Keratinocyte (primary cell): ENCODE measurements at regions not wholly inside any gene's neighbourhood (a gene's known extent, or its start where the extent isn't known, plus 50 kb on each side); places are given as distances from the start of the nearest gene placed in this dataset.

Source experiments
- DNase-seq: peaks from one replicate; pipeline ENCODE4 v3.0.0-alpha.2; 2011; ENCODE audit warnings: low read depth, missing footprints, low spot score
- FAIRE-seq: peaks from 2 replicates; lab custom pipeline; 2011; peaks lifted over from hg19 to GRCh38; lab: Jason Lieb, UNC
- H2AFZ ChIP-seq: 2 replicates; pipeline ENCODE4 v1.6.0; 2012; ENCODE audit warnings: low read length, control low read depth, inconsistent platforms; ENCODE audit not compliant: control insufficient read depth
- H3K27ac ChIP-seq: 2 replicates; pipeline ENCODE4 v1.5.1; 2011; ENCODE audit warnings: low read length; ENCODE audit not compliant: control insufficient read depth, insufficient read depth
- H3K27me3 ChIP-seq: 3 replicates; pipeline ENCODE4 v1.6.0; 2011; ENCODE audit warnings: low read length; ENCODE audit not compliant: control insufficient read depth, insufficient read depth; ENCODE audit errors: extremely low read depth
- H3K36me3 ChIP-seq, 2 experiments: 2 replicates in 1 of 2; 3 replicates in 1 of 2; pipeline ENCODE4 v1.5.1; 2011; ENCODE audit warnings: low read length in 2 of 2, mild to moderate bottlenecking in 1 of 2; ENCODE audit not compliant: control insufficient read depth in 2 of 2, insufficient read depth in 2 of 2; ENCODE audit errors: extremely low read depth in 1 of 2
- H3K4me1 ChIP-seq: 3 replicates; pipeline ENCODE4 v1.5.1; 2011; ENCODE audit warnings: low read length; ENCODE audit not compliant: control insufficient read depth, insufficient read depth; ENCODE audit errors: extremely low read depth
- H3K4me2 ChIP-seq: 3 replicates; pipeline ENCODE4 v1.6.0; 2011; ENCODE audit warnings: low read depth, low read length; ENCODE audit not compliant: control insufficient read depth, insufficient read depth; ENCODE audit errors: extremely low read depth
- H3K4me3 ChIP-seq, 3 experiments: fragments of 200-600 bp in 1 of 3; sonication (generic) in 1 of 3; 2 replicates in 2 of 3; 3 replicates in 1 of 3; pipeline ENCODE4 v1.5.1; 2011 to 2016; ENCODE audit warnings: low read length in 3 of 3, mild to moderate bottlenecking in 3 of 3, control low read depth in 2 of 3, inconsistent platforms in 1 of 3, low read depth in 1 of 3, mixed read lengths in 1 of 3, mixed run types in 1 of 3, moderate library complexity in 1 of 3; ENCODE audit not compliant: control insufficient read depth in 2 of 3, insufficient read depth in 2 of 3; ENCODE audit errors: extremely low read depth in 1 of 3
- H3K79me2 ChIP-seq: 2 replicates; pipeline ENCODE4 v1.6.0; 2012; ENCODE audit warnings: low read length; ENCODE audit not compliant: control insufficient read depth, insufficient read depth
- H3K9ac ChIP-seq: 3 replicates; pipeline ENCODE4 v1.6.0; 2011; ENCODE audit warnings: low read length; ENCODE audit not compliant: control insufficient read depth, insufficient read depth; ENCODE audit errors: extremely low read depth
- H3K9me1 ChIP-seq: 3 replicates; pipeline ENCODE4 v1.6.0; 2011; ENCODE audit warnings: low read length; ENCODE audit not compliant: control insufficient read depth, insufficient read depth; ENCODE audit errors: extremely low read depth
- H3K9me3 ChIP-seq: 2 replicates; pipeline ENCODE4 v1.5.1; 2012; ENCODE audit warnings: low read depth, low read length; ENCODE audit not compliant: control insufficient read depth
- H4K20me1 ChIP-seq: 3 replicates; pipeline ENCODE4 v1.6.0; 2011; ENCODE audit warnings: low read length; ENCODE audit not compliant: control insufficient read depth, insufficient read depth; ENCODE audit errors: extremely low read depth
- CTCF ChIP-seq, 3 experiments: IDR thresholded peaks in 1 of 3; conservative IDR thresholded peaks in 1 of 3; optimal IDR thresholded peaks in 1 of 3; 2 replicates in 2 of 3; 3 replicates in 1 of 3; pipeline versions ENCODE3 to v1.5.1; 2011; ENCODE audit warnings: low read length in 3 of 3, mild to moderate bottlenecking in 3 of 3, moderate library complexity in 2 of 3, control low read depth in 1 of 3, inconsistent platforms in 1 of 3; ENCODE audit not compliant: insufficient read depth in 2 of 3; ENCODE audit errors: extremely low read depth in 1 of 3
- EZH2 ChIP-seq: IDR thresholded peaks from one replicate; pipeline ENCODE4 v1.6.1; 2012; ENCODE audit warnings: inconsistent platforms, mild to moderate bottlenecking, low read length, moderate library complexity
- dilution Hi-C: fragments of 300-500 bp; cut with MboI; formaldehyde crosslinking; loops from one replicate; pipeline ENCODE4 v1.7.0; 2020; ENCODE audit warnings: low sequenced_read_pairs; ENCODE audit not compliant: extremely low pct_ligation_motif_present

GRCh38 chr4:136918772-136919171 is 613.5 kb downstream of the PCDH18 start:
- H2AFZ ChIP-seq = no peak overlapping the region
- DNase-seq = no peak
- no peaks in the 10 kb centered on the region for H3K4me1 ChIP-seq
- H3K27me3 ChIP-seq = no peaks in the 10 kb centered on the region
- no peaks in the 10 kb centered on the region for H4K20me1 ChIP-seq
- H3K4me2 ChIP-seq = no peak overlapping the region
- H3K9ac ChIP-seq = no peak overlapping the region
- no peaks in the 10 kb centered on the region for H3K36me3 ChIP-seq
- H3K79me2 ChIP-seq = no peaks in the 10 kb centered on the region
- no peaks in the 10 kb centered on the region for H3K9me3 ChIP-seq
- dilution Hi-C loops = no loop called here
- no peak overlapping the region for H3K27ac ChIP-seq
- no peak for FAIRE-seq
- no peaks in the 10 kb centered on the region for H3K9me1 ChIP-seq
- no peak overlapping the region for H3K4me3 ChIP-seq
- no peak for TF ChIP-seq CTCF (optimal IDR thresholded peaks at IDR 0.05 in 1 of 3, IDR thresholded peaks at IDR 0.05 in 1 of 3, conservative IDR thresholded peaks at IDR 0.05 in 1 of 3; ENCODE audit: extremely low read depth in 1 of 3, insufficient read depth in 2 of 3, low read length in 3 of 3)
- TF ChIP-seq EZH2 = no peak

- H3K4me1 ChIP-seq = no peaks in the 10 kb centered on the region
- H3K9me1 ChIP-seq = no peaks in the 10 kb centered on the region
- no peak for TF ChIP-seq EZH2
- TF ChIP-seq CTCF (optimal IDR thresholded peaks at IDR 0.05 in 1 of 3, IDR thresholded peaks at IDR 0.05 in 1 of 3, conservative IDR thresholded peaks at IDR 0.05 in 1 of 3; ENCODE audit: extremely low read depth in 1 of 3, insufficient read depth in 2 of 3, low read length in 3 of 3) = no peak
- H3K9me3 ChIP-seq = no peaks in the 10 kb centered on the region
- no peak overlapping the region for H3K9ac ChIP-seq
- no peaks in the 10 kb centered on the region for H3K36me3 ChIP-seq
- dilution Hi-C loops = no loop called here
- H3K4me2 ChIP-seq = no peak overlapping the region
- FAIRE-seq (no peak), DNase-seq (no peak)
- no peak overlapping the region for H3K27ac ChIP-seq
- H4K20me1 ChIP-seq = no peaks in the 10 kb centered on the region
- H3K79me2 ChIP-seq = no peaks in the 10 kb centered on the region
- H2AFZ ChIP-seq = no peak overlapping the region
- no peak overlapping the region for H3K4me3 ChIP-seq
- no peaks in the 10 kb centered on the region for H3K27me3 ChIP-seq
Measured at GRCh38 chr4:136917312-136918110, 614.8 kb downstream of the PCDH18 start.
